WTC11 (cell line): ENCODE measurements at regions not wholly inside any gene's neighbourhood (a gene's known extent, or its start where the extent isn't known, plus 50 kb on each side); places are given as distances from the start of the nearest gene placed in this dataset.

Experiments used
- ATAC-seq: fragments of 200-7000 bp; cut with Tn5 transposase; 2 replicates; pipeline ENCODE4 v1.10.0; 2021; ENCODE audit warnings: mild to moderate bottlenecking, moderate library complexity
- CTCF ChIA-PET: fragments of 300-600 bp; sonication (Branson Sonifier 250); formaldehyde crosslinking; loops from one replicate; lab custom pipeline; 2021; ENCODE audit warnings: antibody characterized with exemption; lab: Charles Lee
- POLR2A ChIA-PET: fragments of 350-600 bp; sonication (Branson Sonifier 250); formaldehyde crosslinking; loops from one replicate; lab custom pipeline; 2021; ENCODE audit warnings: antibody characterized with exemption; lab: Charles Lee
- DNase-seq: peaks from one replicate; pipeline ENCODE4 v3.0.0; 2021; ENCODE audit warnings: low spot score
- H3K27ac Mint-ChIP-seq: 2 replicates; pipeline ENCODE4 v1.8.0; 2021; ENCODE audit warnings: mixed read lengths
- H3K27me3 Mint-ChIP-seq: 2 replicates; pipeline ENCODE4 v1.8.0; 2021; ENCODE audit warnings: low read depth, mild to moderate bottlenecking, moderate library complexity, mixed read lengths
- H3K36me3 Mint-ChIP-seq: 2 replicates; pipeline ENCODE4 v1.8.0; 2021; ENCODE audit warnings: mixed read lengths
- H3K4me1 Mint-ChIP-seq: 2 replicates; pipeline ENCODE4 v1.8.0; 2022; ENCODE audit warnings: mixed read lengths
- H3K4me3 Mint-ChIP-seq: 2 replicates; pipeline ENCODE4 v1.8.0; 2021; ENCODE audit warnings: mild to moderate bottlenecking, moderate library complexity, mixed read lengths
- H3K9me3 Mint-ChIP-seq: 2 replicates; pipeline ENCODE4 v1.8.0; 2021; ENCODE audit warnings: mixed read lengths
- AR ChIP-seq: fragments of 250-450 bp; sonication (Bioruptor Pico); IDR thresholded peaks from 2 replicates; pipeline ENCODE4 v1.9.0; 2021; ENCODE audit warnings: mild to moderate bottlenecking
- E2F1 ChIP-seq: sonication (generic); formaldehyde crosslinking; IDR thresholded peaks from 2 replicates; pipeline ENCODE4 v1.8.0; 2022; ENCODE audit warnings: mild to moderate bottlenecking, missing genetic modification reagents
- E2F5 ChIP-seq: sonication (generic); formaldehyde crosslinking; IDR thresholded peaks from 2 replicates; pipeline ENCODE4 v1.8.1; 2022; ENCODE audit warnings: mild to moderate bottlenecking, moderate library complexity, missing genetic modification reagents
- GABPB1 ChIP-seq: sonication (generic); formaldehyde crosslinking; IDR thresholded peaks from 2 replicates; pipeline ENCODE4 v1.8.1; 2023; ENCODE audit warnings: mild to moderate bottlenecking, missing genetic modification reagents
- HMGA2 ChIP-seq: fragments of 250-450 bp; sonication (Bioruptor Pico); IDR thresholded peaks from 2 replicates; pipeline ENCODE4 v1.4.0; 2021; ENCODE audit warnings: mild to moderate bottlenecking, moderate library complexity
- KAT7 ChIP-seq: sonication (generic); formaldehyde crosslinking; IDR thresholded peaks from 2 replicates; pipeline ENCODE4 v1.8.1; 2023; ENCODE audit warnings: missing genetic modification reagents, mild to moderate bottlenecking, borderline replicate concordance
- NR1H2 ChIP-seq: sonication (generic); formaldehyde crosslinking; IDR thresholded peaks from 2 replicates; pipeline ENCODE4 v1.9.0; 2021; ENCODE audit warnings: mild to moderate bottlenecking, moderate library complexity, missing genetic modification reagents
- PRDM15 ChIP-seq: sonication (generic); formaldehyde crosslinking; IDR thresholded peaks from 2 replicates; pipeline ENCODE4 v1.8.0; 2022; ENCODE audit warnings: missing genetic modification reagents
- PRRX2 ChIP-seq: fragments of 250-450 bp; sonication (Bioruptor Pico); IDR thresholded peaks from 2 replicates; pipeline ENCODE4 v1.8.0; 2021; ENCODE audit warnings: mild to moderate bottlenecking
- RELA ChIP-seq: sonication (generic); formaldehyde crosslinking; IDR thresholded peaks from 2 replicates; pipeline ENCODE4 v1.8.1; 2022; ENCODE audit warnings: missing genetic modification reagents, mild to moderate bottlenecking, borderline replicate concordance
- SOX15 ChIP-seq: fragments of 250-450 bp; sonication (Bioruptor Pico); IDR thresholded peaks from 2 replicates; pipeline ENCODE4 v1.9.0; 2021; ENCODE audit warnings: mild to moderate bottlenecking
- TCF7 ChIP-seq: sonication (generic); formaldehyde crosslinking; IDR thresholded peaks from 2 replicates; pipeline ENCODE4 v1.8.0; 2022; ENCODE audit warnings: mild to moderate bottlenecking, low read depth, missing genetic modification reagents, moderate library complexity
- TEAD4 ChIP-seq: sonication (generic); formaldehyde crosslinking; IDR thresholded peaks from 2 replicates; pipeline ENCODE4 v1.8.0; 2022; ENCODE audit warnings: mild to moderate bottlenecking, missing genetic modification reagents
- TP53 ChIP-seq: sonication (generic); formaldehyde crosslinking; IDR thresholded peaks from 2 replicates; pipeline ENCODE4 v1.8.1; 2023; ENCODE audit warnings: mild to moderate bottlenecking, missing genetic modification reagents
- ZBTB21 ChIP-seq: sonication (generic); formaldehyde crosslinking; IDR thresholded peaks from 2 replicates; pipeline ENCODE4 v1.8.1; 2023; ENCODE audit warnings: mild to moderate bottlenecking, missing genetic modification reagents, borderline replicate concordance
- ZNF121 ChIP-seq: sonication (generic); formaldehyde crosslinking; IDR thresholded peaks from 2 replicates; pipeline ENCODE4 v1.8.0; 2023; ENCODE audit warnings: missing genetic modification reagents
- ZNF281 ChIP-seq: sonication (generic); formaldehyde crosslinking; IDR thresholded peaks from 2 replicates; pipeline ENCODE4 v1.8.0; 2023; ENCODE audit warnings: mild to moderate bottlenecking, missing genetic modification reagents
- ZNF425 ChIP-seq: fragments of 250-450 bp; sonication (Bioruptor Pico); conservative IDR thresholded peaks from 2 replicates; pipeline ENCODE4 v1.9.0; 2021; ENCODE audit warnings: mild to moderate bottlenecking
- ZNF671 ChIP-seq: fragments of 250-450 bp; sonication (Bioruptor Pico); IDR thresholded peaks from 2 replicates; pipeline ENCODE4 v1.8.0; 2021; ENCODE audit warnings: mild to moderate bottlenecking

- TF ChIP-seq PRDM15 (CRISPR knock-in tag): no peak
Measured at GRCh38 chr22:23496445-23496833, 83.7 kb downstream of the IGLL1 start (continued).

GRCh38 chr22:23495614-23496444 lies 84.3 kb downstream of the IGLL1 start:
- Mint-ChIP-seq H3K9me3 (no peaks in the 10 kb centered on the region), H3K27ac (no peak overlapping the region), H3K4me1 (peaks cover 20% of the 10 kb centered on the region), H3K27me3 (peaks cover 4% of the 10 kb centered on the region; the same call in 1 of the 2 replicates), H3K36me3 (no peaks in the 10 kb centered on the region), H3K4me3 (no peak overlapping the region)
- ATAC-seq (no peak), DNase-seq (no peak)
- POLR2A ChIA-PET: no interaction called here
- CTCF ChIA-PET: interaction anchor here (1.0 kb wide), 1 partner anchor 110 kb away, joined by 4 read pairs; no protein-coding TSS in a partner anchor
- TF ChIP-seq TP53 (no peak), ZNF121 (CRISPR knock-in tag) (peak; percentile 90), HMGA2 (CRISPR knock-in tag) (peak; percentile 36; the same call in 1 of the 2 replicates)

- CTCF ChIA-PET: no interaction called here
- ATAC-seq (no peak), DNase-seq (no peak)
- H3K9me3 Mint-ChIP-seq: no peaks in the 10 kb centered on the region
- no peak overlapping the region for H3K4me3 Mint-ChIP-seq
- H3K36me3 Mint-ChIP-seq: no peaks in the 10 kb centered on the region
- no peak overlapping the region for H3K27ac Mint-ChIP-seq
- H3K4me1 Mint-ChIP-seq: peaks cover 13% of the 10 kb centered on the region
- POLR2A ChIA-PET: no interaction called here
- peaks cover 4% of the 10 kb centered on the region; the same call in 1 of the 2 replicates for H3K27me3 Mint-ChIP-seq
- TF ChIP-seq KAT7 (CRISPR knock-in tag) (no peak), SOX15 (CRISPR knock-in tag) (no peak), ZNF425 (CRISPR knock-in tag) (no peak), PRRX2 (CRISPR knock-in tag) (no peak), NR1H2 (CRISPR knock-in tag) (no peak), RELA (no peak), TP53 (no peak), ZBTB21 (CRISPR knock-in tag) (no peak), GABPB1 (CRISPR knock-in tag) (no peak), TEAD4 (CRISPR knock-in tag) (no peak), ZNF671 (no peak), AR (CRISPR knock-in tag) (no peak), TCF7 (CRISPR knock-in tag) (no peak), E2F5 (CRISPR knock-in tag) (no peak), E2F1 (no peak), ZNF281 (CRISPR knock-in tag) (no peak)
Measured at GRCh38 chr22:23494930-23495266, 85.2 kb downstream of the IGLL1 start.
